ENCODE measurements at regions not wholly inside any gene's neighbourhood (a gene's known extent, or its start where the extent isn't known, plus 50 kb on each side); places are given as distances from the start of the nearest gene placed in this dataset.

DNA sequence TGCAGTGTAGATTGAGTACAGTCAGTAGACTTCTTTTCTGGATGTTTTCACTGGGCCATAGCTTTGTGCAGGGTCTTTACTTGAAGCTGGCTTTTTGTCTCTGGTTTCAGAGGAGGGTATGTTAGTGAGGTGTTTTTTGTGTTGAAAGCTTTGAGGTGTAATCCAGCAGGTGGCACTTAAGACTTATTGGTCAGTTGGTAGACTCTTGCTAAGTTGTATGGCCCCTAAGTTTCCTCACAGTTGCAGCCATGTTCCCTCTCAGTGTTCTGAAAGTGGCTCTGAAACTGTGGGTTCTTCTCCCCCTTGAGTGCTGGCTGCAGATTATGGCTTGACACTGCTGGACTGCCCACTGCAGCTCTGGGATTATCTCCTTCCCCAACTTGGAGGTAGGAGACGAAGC, 55.7 kb upstream of the SLC44A1 start:
- in situ Hi-C loops (cut with MboI; ENCODE audit: low sequenced_read_pairs) = no loop called here

GRCh38 chr9:105191508-105192121, 52.8 kb upstream of the SLC44A1 start:
- in situ Hi-C loops (cut with MboI; ENCODE audit: low sequenced_read_pairs) = no loop called here

- in situ Hi-C loops (cut with MboI; ENCODE audit: low sequenced_read_pairs) = no loop called here
Measured at GRCh38 chr9:105193560-105193959, 50.9 kb upstream of the SLC44A1 start.

DNA sequence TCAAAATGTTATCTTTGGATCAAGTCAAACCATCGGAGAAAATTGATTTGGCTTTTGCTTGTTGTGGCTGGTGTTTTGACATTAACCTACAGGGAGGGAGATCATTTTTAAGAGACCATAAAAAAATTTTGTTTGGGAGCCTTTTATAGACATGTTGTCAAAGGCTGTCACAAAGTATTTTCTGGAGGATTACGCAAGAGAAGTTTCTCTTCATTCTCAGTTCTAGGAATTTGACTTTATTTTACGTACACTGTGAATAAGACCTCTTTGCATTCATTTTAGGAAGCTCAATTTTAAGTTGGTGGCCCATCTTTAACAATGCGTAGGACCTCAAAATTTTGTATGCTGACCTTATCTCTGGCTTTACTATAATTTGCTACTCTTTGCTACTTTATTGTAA, 50.2 kb upstream of the SLC44A1 start:
- in situ Hi-C loops (cut with MboI; ENCODE audit: low sequenced_read_pairs) = no loop called here
